ENCODE measurements at regions not wholly inside any gene's neighbourhood (a gene's known extent, or its start where the extent isn't known, plus 50 kb on each side); places are given as distances from the start of the nearest gene placed in this dataset.
"Not testable (repeated sequence)": the region's sequence is repeated elsewhere in the genome, so short reads cannot be mapped to it uniquely, and the experiment has no call there.

DNA sequence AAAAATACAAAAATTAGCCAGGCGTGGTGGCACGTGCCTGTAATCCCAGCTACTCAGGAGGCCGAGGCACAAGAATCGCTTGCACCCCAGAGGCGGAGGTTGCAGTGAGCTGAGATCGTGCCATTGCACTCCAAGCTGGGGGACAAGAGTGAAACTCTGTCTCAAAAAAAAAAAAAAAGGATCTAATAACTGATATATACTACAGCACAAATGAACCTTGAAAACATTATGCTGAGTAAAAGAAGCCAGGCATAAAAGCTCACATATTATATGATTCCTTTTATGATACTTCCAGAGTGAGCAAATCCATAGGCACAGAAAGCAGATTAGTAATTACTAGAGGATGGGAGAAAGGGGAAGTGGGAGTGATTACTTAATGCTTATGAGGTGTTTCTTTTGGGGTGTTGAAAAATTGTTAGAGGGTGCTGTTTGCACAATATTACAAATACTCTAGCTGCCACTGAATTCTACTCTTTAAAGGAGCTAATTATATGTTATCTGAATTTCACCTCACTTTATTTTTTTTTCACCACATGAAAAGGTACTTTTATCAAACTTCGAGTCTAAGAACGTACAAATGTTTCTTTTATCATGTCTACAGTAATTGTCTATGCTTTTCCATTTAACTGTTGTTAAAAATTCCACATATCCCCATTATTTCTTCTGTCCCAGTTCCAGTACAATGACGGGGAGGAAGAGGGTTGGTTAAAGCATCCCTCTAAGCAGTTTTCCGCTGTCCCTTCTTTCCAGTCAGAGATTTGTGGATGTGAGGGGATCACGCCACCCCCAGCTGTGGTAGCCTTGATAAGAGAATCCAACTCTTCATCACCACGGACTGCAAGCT lies 77.7 kb upstream of the FAM174B start:
- peaks cover 2 to 22% of the 10 kb centered on the region in 2 donors for H3K4me1 Mint-ChIP-seq
- no peak for ATAC-seq (replicated peaks)

GRCh38 chr15:92733934-92734521 lies 78.5 kb upstream of the FAM174B start:
- Mint-ChIP-seq H3K36me3 (no peaks in the 10 kb centered on the region), H3K4me3 (peak overlapping the region; percentile 79 to 84), H3K27me3 (peaks cover 27 to 42% of the 10 kb centered on the region in 2 donors), H3K9me3 (no peaks in the 10 kb centered on the region), H3K27ac (peak overlapping the region; percentile 56), H3K4me1 (peaks cover 2 to 17% of the 10 kb centered on the region in 2 donors)
- ATAC-seq (replicated peaks) (peak; percentile 25 to 36), DNase-seq (no peak)

More for the DNA sequence above, 77.7 kb upstream of the FAM174B start:
- no peak for DNase-seq
- peak overlapping the region; percentile 79 to 84 for H3K4me3 Mint-ChIP-seq
- peaks cover 27 to 42% of the 10 kb centered on the region in 2 donors for H3K27me3 Mint-ChIP-seq
- no peaks in the 10 kb centered on the region for H3K9me3 Mint-ChIP-seq
- H3K36me3 Mint-ChIP-seq, result no peaks in the 10 kb centered on the region
- no peak overlapping the region for H3K27ac Mint-ChIP-seq

DNA sequence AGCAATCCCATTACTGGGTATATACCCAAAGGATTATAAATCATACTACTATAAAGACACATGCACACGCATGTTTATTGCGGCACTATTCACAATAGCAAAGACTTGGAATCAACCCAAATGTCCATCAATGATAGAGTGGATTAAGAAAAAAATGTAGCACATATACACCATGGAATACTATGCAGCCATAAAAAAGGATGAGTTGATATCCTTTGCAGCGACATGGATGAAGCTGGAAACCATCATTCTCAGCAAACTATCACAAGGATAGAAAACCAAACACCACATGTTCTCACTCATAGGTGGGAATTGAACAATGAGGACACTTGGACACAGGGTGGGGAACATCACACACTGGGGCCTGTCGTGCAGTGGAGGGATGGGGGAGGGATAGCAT lies 83.7 kb upstream of the FAM174B start:
- ATAC-seq (replicated peaks); DNase-seq; H3K27ac Mint-ChIP-seq; H3K4me1 Mint-ChIP-seq; H3K36me3 Mint-ChIP-seq; H3K9me3 Mint-ChIP-seq; H3K4me3 Mint-ChIP-seq: not testable (repeated sequence)
- H3K27me3 Mint-ChIP-seq, result peaks cover 16 to 27% of the 10 kb centered on the region in 2 donors

DNA sequence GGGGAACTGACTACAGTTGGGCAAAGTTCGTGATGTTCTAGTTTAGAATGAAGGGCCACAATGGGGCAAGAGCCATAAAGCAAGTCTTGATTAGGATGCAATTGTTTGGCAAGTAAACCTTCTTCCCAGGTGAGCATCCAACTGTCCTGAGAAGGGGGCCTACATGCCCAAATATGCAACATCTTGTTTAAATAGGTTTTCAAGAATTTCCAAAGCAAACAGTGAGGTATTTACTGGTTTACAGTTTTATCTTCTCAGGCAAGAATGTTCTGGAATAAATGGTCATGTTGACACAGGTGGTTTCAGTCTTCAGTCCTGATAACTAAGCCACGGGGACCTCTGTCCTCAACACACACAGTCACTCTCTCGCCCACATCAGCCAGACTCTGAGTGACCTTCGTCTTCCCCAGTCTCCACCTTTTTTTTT lies 90.3 kb upstream of the FAM174B start:
- H3K27me3 Mint-ChIP-seq, result no peaks in the 10 kb centered on the region
- no peak overlapping the region for H3K4me3 Mint-ChIP-seq
- no peaks in the 10 kb centered on the region for H3K9me3 Mint-ChIP-seq
- no peaks in the 10 kb centered on the region for H3K36me3 Mint-ChIP-seq
- DNase-seq, result no peak
- no peak for ATAC-seq (replicated peaks)
- no peaks in the 10 kb centered on the region for H3K4me1 Mint-ChIP-seq
- H3K27ac Mint-ChIP-seq, result no peak overlapping the region

GRCh38 chr15:92747047-92747446 lies 91.5 kb upstream of the FAM174B start:
- Mint-ChIP-seq H3K27me3 (peaks cover 0 to under 1% of the 10 kb centered on the region in 2 donors), H3K9me3 (no peaks in the 10 kb centered on the region), H3K27ac (no peak overlapping the region), H3K36me3 (no peaks in the 10 kb centered on the region), H3K4me3 (no peak overlapping the region), H3K4me1 (no peaks in the 10 kb centered on the region)
- DNase-seq (no peak), ATAC-seq (replicated peaks) (no peak)

DNA sequence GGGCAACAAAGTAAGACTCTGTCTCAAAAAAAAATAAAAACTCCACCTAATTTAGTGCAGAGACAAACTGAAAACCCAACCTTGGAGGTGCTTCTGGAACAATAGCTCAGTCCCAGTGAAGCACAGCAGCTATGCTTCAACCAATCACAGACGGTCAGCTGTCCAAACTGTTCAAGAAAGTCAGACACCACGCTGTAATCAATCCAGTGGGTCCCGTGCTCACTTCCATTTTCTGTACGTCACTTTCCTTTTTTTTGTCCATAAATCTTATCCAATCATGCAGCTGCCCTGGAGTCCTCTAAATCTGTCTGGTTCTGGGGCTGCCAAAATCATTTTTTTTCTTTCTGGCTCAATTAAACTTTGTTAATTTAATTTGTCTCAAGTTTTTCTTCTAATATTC lies 93.6 kb upstream of the FAM174B start:
- Mint-ChIP-seq H3K9me3 (no peaks in the 10 kb centered on the region), H3K4me3 (no peak overlapping the region), H3K27ac (no peak overlapping the region), H3K36me3 (no peaks in the 10 kb centered on the region), H3K4me1 (no peaks in the 10 kb centered on the region), H3K27me3 (peaks cover 0 to 5% of the 10 kb centered on the region in 2 donors)
- ATAC-seq (replicated peaks) (no peak), DNase-seq (no peak)

DNA sequence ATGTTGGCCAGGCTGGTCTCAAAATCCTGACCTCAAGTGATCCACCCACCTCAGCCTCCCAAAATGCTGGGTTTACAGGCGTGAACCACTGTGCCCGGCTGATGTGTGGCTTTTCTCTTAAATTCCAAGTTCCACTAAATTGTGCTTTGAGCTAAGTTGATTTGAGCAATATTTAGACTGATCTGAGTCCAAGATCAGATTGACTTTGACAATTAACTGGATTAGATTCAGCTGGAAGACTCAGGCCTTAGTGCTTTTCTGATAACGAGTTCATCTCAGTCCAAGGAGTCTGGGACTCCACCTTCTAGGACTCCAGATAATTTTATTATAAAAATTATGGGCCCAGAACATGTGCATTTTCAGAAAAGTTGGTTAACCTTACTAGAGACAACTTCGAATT lies 94.4 kb upstream of the FAM174B start:
- no peak for ATAC-seq (replicated peaks)
- H3K27me3 Mint-ChIP-seq, result peaks cover 0 to 5% of the 10 kb centered on the region in 2 donors
- no peak overlapping the region for H3K4me3 Mint-ChIP-seq
- H3K36me3 Mint-ChIP-seq, result no peaks in the 10 kb centered on the region
- no peak overlapping the region for H3K27ac Mint-ChIP-seq
- no peak for DNase-seq
- H3K4me1 Mint-ChIP-seq, result no peaks in the 10 kb centered on the region
- no peaks in the 10 kb centered on the region for H3K9me3 Mint-ChIP-seq

GRCh38 chr15:92751528-92751927 lies 96.0 kb upstream of the FAM174B start:
- ATAC-seq (replicated peaks), result no peak

GRCh38 chr15:92753591-92753990 lies 98.0 kb upstream of the FAM174B start:
- Mint-ChIP-seq H3K27ac (no peak overlapping the region), H3K4me3 (no peak overlapping the region), H3K27me3 (peaks cover 0 to 5% of the 10 kb centered on the region in 2 donors), H3K9me3 (no peaks in the 10 kb centered on the region), H3K4me1 (no peaks in the 10 kb centered on the region), H3K36me3 (no peaks in the 10 kb centered on the region)
- DNase-seq (no peak), ATAC-seq (replicated peaks) (no peak)

More at GRCh38 chr15:92751528-92751927, 96.0 kb upstream of the FAM174B start:
- H3K27ac Mint-ChIP-seq, result no peak overlapping the region
- H3K4me1 Mint-ChIP-seq, result no peaks in the 10 kb centered on the region
- DNase-seq, result no peak
- no peak overlapping the region for H3K4me3 Mint-ChIP-seq
- no peaks in the 10 kb centered on the region for H3K9me3 Mint-ChIP-seq
- H3K27me3 Mint-ChIP-seq, result peaks cover 0 to 5% of the 10 kb centered on the region in 2 donors
- H3K36me3 Mint-ChIP-seq, result no peaks in the 10 kb centered on the region

DNA sequence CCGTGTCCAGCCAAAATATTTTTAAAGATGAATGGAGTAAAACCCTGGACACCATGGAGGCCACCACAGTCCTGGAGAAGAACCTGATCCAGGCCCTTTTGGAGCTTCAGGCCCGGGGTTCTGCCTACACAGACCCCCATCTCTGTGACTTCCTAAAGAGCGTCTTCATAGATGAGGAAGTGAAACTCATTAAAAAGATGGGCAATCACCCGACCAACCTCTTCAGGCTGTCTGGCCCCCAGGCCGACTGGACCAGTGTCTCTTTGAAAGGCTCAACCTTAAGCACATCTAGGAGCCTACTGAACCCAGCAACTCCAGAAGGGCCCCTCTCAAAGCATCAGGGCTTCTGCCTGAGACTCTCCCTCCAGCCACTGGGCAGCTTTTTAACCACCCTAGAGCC lies 107.9 kb upstream of the FAM174B start:
- no peaks in the 10 kb centered on the region for H3K36me3 Mint-ChIP-seq
- DNase-seq (no peak), ATAC-seq (replicated peaks) (peak in 1 of 2 donors; percentile 34)
- no peaks in the 10 kb centered on the region for H3K27me3 Mint-ChIP-seq
- H3K4me1 Mint-ChIP-seq, result no peaks in the 10 kb centered on the region
- peaks cover 0 to 2% of the 10 kb centered on the region in 2 donors for H3K9me3 Mint-ChIP-seq
- no peak overlapping the region for H3K4me3 Mint-ChIP-seq
- H3K27ac Mint-ChIP-seq, result no peak overlapping the region

DNA sequence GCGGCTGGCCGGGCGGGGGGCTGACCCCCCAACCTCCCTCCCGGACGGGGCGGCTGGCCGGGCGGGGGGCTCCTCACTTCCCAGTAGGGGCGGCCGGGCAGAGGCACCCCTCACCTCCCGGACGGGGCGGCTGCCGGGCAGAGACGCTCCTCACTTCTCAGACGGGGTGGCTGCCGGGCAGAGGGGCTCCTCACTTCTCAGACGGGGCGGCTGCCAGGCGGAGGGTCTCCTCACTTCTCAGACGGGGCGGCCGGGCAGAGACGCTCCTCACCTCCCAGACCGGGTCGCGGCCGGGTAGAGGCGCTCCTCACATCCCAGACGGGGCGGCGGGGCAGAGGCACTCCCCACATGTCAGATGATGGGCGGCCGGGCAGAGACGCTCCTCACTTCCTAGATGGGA lies 112.6 kb upstream of the FAM174B start:
- ATAC-seq (replicated peaks); DNase-seq; H3K27me3 Mint-ChIP-seq; H3K4me1 Mint-ChIP-seq; H3K36me3 Mint-ChIP-seq; H3K27ac Mint-ChIP-seq; H3K9me3 Mint-ChIP-seq; H3K4me3 Mint-ChIP-seq: not testable (repeated sequence)

DNA sequence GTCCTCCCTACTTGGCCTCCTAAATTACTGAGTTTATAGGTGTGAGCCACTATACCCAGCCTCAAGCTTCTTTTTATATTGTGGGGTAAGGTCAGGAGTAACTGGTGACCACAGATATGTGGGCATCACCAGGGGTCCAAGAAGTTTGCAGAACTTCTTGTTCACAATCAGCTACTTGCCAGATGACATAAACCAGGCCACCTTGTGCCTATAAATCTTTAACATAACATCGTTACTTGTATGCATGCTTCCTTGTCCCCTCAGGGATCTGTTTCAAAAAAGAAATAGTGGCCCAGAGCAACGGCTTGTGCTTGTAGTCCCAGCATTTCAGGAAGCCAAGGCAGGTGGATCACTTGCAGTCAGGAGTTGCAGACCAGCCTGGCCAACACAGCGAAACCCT lies 115.1 kb upstream of the FAM174B start:
- Mint-ChIP-seq H3K4me1 (no peaks in the 10 kb centered on the region), H3K9me3 (no peaks in the 10 kb centered on the region), H3K4me3 (no peak overlapping the region), H3K27ac (no peak overlapping the region), H3K36me3 (no peaks in the 10 kb centered on the region), H3K27me3 (no peaks in the 10 kb centered on the region)
- DNase-seq (no peak), ATAC-seq (replicated peaks) (no peak)

GRCh38 chr15:92772061-92772460 lies 116.5 kb upstream of the FAM174B start:
- Mint-ChIP-seq H3K27me3 (no peaks in the 10 kb centered on the region), H3K4me3 (no peak overlapping the region), H3K4me1 (no peaks in the 10 kb centered on the region), H3K27ac (no peak overlapping the region), H3K9me3 (no peaks in the 10 kb centered on the region), H3K36me3 (no peaks in the 10 kb centered on the region)
- ATAC-seq (replicated peaks) (no peak), DNase-seq (no peak)

DNA sequence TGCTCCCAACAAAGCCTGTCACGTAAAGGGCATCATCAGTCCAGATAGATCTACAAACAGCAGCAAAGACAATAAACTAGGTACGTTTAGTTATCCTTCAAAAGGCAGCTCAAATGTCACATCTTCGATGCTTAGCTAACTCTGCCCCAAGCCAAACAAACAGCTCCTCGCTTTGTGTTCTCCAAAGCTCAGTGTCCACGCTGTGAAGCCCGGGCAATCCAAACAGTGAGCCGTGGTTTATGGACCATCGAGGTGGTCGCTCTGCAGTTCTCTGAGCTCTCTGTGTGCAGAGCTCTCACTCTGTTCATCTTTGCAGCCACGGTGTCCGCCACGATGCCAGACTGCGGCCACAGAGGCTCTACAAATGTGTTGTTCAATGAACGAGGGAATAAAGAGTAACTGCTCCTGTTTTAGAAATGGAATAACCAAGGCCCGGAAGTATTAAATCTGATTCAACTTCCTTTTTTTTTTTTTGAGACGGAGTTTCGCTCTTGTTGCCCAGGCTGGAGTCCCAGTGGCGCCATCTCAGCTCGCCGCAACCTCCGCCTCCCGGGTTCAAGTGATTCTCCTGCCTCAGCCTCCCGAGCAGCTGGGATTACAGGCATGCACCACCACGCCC lies 117.2 kb upstream of the FAM174B start:
- H3K27me3 Mint-ChIP-seq, result no peaks in the 10 kb centered on the region
- H3K36me3 Mint-ChIP-seq, result no peaks in the 10 kb centered on the region
- H3K4me3 Mint-ChIP-seq, result no peak overlapping the region
- ATAC-seq (replicated peaks) (no peak), DNase-seq (no peak)
- H3K4me1 Mint-ChIP-seq, result no peaks in the 10 kb centered on the region
- H3K9me3 Mint-ChIP-seq, result no peaks in the 10 kb centered on the region
- H3K27ac Mint-ChIP-seq, result no peak overlapping the region

DNA sequence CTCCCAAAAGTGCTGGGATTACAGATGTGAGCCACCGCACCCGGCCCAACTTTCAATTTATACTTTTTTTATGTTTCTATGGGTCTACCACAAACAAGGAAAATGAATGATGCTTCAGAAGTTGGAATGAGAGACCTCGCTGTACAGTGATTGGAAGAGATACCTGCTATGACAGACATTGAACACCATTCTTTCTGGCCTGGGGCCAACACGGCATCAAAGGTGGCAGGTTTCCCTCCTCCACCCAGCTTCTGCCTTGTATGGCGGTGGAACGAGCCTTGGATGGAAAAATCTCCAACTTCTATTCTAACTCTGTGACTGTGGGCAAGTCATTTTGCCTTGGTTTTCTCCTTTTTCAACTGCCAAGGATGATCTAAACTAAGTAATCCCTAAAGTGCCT lies 117.8 kb upstream of the FAM174B start:
- H3K9me3 Mint-ChIP-seq, result no peaks in the 10 kb centered on the region
- no peaks in the 10 kb centered on the region for H3K4me1 Mint-ChIP-seq
- H3K27me3 Mint-ChIP-seq, result no peaks in the 10 kb centered on the region
- ATAC-seq (replicated peaks), result no peak
- no peak overlapping the region for H3K27ac Mint-ChIP-seq
- H3K4me3 Mint-ChIP-seq, result no peak overlapping the region
- DNase-seq, result no peak
- no peaks in the 10 kb centered on the region for H3K36me3 Mint-ChIP-seq
